GM23248 (cell line): ENCODE measurements at regions not wholly inside any gene's neighbourhood (a gene's known extent, or its start where the extent isn't known, plus 50 kb on each side); places are given as distances from the start of the nearest gene placed in this dataset.

ENCODE experiments used
- EZH2 ChIP-seq: fragments of 200-600 bp; sonication (generic); IDR thresholded peaks from 2 replicates; pipeline ENCODE4 v1.6.1; 2018; ENCODE audit warnings: antibody characterized with exemption, mild to moderate bottlenecking; ENCODE audit not compliant: insufficient read depth, poor library complexity, severe bottlenecking
- EZH2phosphoT487 ChIP-seq: fragments of 200-600 bp; sonication (generic); IDR thresholded peaks from 2 replicates; pipeline ENCODE4 v1.6.1; 2018; ENCODE audit warnings: antibody characterized with exemption, moderate library complexity, mild to moderate bottlenecking, low read depth; ENCODE audit not compliant: insufficient read depth

DNA sequence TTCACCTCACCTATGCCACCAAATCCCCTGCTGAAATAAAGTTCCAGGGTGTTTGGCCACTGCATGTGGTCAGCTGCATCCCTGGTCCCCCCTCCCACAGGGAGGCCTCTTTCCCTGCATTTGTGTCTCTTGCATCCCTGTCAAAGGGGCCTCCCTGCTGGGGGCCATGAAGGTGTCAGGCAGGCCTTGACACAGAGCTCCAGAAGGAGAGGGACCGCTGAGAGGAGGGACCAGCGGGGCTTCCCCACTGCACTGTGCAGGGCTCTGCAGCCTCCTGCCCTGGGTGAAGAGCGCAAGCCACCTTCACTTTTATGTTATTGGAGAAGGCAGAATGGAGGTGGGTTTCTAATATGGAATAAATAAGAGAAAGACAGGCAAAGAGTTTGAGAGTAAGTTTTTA lies 230.2 kb downstream of the ANKRD30B start:
- TF ChIP-seq EZH2 = no peak
- TF ChIP-seq EZH2phosphoT487 = no peak
